Caco-2 (cell line): ENCODE measurements at regions not wholly inside any gene's neighbourhood (a gene's known extent, or its start where the extent isn't known, plus 50 kb on each side); places are given as distances from the start of the nearest gene placed in this dataset.

Experiments
- BruUV-seq: library from RNA; stranded (reverse); fragments of 400-500 nt; replicated peaks from 2 replicates; lab custom pipeline; 2021; lab: Mats Ljungman, UMichigan
- CTCF ChIA-PET: fragments of 300-600 bp; sonication (Branson Sonifier 250); formaldehyde crosslinking; loops from one replicate; lab custom pipeline; 2022; ENCODE audit warnings: antibody characterized with exemption; lab: Charles Lee
- POLR2A ChIA-PET: fragments of 300-600 bp; sonication (Branson Sonifier 250); formaldehyde crosslinking; loops from one replicate; lab custom pipeline; 2022; ENCODE audit warnings: antibody characterized with exemption; lab: Charles Lee
- DNase-seq, 2 experiments: peaks; one replicate each; pipeline versions ENCODE4 v3.0.0 to v3.0.0-alpha.2; 2020 to 2022
- H3K27me3 ChIP-seq: replicated peaks from 2 replicates; pipeline ENCODE4 v1.6.0; 2011; ENCODE audit warnings: low read length; ENCODE audit not compliant: control insufficient read depth, insufficient read depth
- H3K36me3 ChIP-seq: 2 replicates; pipeline ENCODE4 v1.5.1; 2011; ENCODE audit warnings: low read length; ENCODE audit not compliant: control insufficient read depth, insufficient read depth
- H3K4me1 ChIP-seq: fragments of 250-450 bp; sonication (Bioruptor Pico); 2 replicates; pipeline ENCODE4 v1.5.1; 2020; ENCODE audit warnings: mild to moderate bottlenecking
- H3K4me3 ChIP-seq: 2 replicates; pipeline ENCODE4 v1.5.1; 2011; ENCODE audit warnings: low read depth, mild to moderate bottlenecking, control low read depth, low read length
- H3K9me3 ChIP-seq: fragments of 250-450 bp; sonication (Bioruptor Pico); 2 replicates; pipeline ENCODE4 v1.5.1; 2020; ENCODE audit warnings: mild to moderate bottlenecking, moderate library complexity
- H3K27ac Mint-ChIP-seq: one replicate; pipeline ENCODE4 v1.8.0; 2022; ENCODE audit warnings: mixed read lengths; ENCODE audit not compliant: unreplicated experiment
- H3K27me3 Mint-ChIP-seq: one replicate; pipeline ENCODE4 v1.8.0; 2022; ENCODE audit warnings: mixed read lengths; ENCODE audit not compliant: insufficient read depth, unreplicated experiment
- H3K36me3 Mint-ChIP-seq: one replicate; pipeline ENCODE4 v1.8.0; 2022; ENCODE audit warnings: mild to moderate bottlenecking, mixed read lengths; ENCODE audit not compliant: insufficient read depth, unreplicated experiment
- H3K4me1 Mint-ChIP-seq: one replicate; pipeline ENCODE4 v1.8.0; 2022; ENCODE audit warnings: low read depth, mixed read lengths; ENCODE audit not compliant: unreplicated experiment
- H3K4me3 Mint-ChIP-seq: one replicate; pipeline ENCODE4 v1.8.0; 2022; ENCODE audit warnings: mild to moderate bottlenecking, moderate library complexity, mixed read lengths; ENCODE audit not compliant: unreplicated experiment
- H3K9me3 Mint-ChIP-seq: one replicate; pipeline ENCODE4 v1.8.0; 2022; ENCODE audit warnings: mixed read lengths; ENCODE audit not compliant: unreplicated experiment
- intact Hi-C: fragments of 100-400 bp; cut with micrococcal nuclease; formaldehyde crosslinking; loops from one replicate; pipeline ENCODE4 v1.10.0; 2022; ENCODE audit not compliant: unreplicated experiment
- TF ChIP-seq, protein P1 (sequence below), 2 experiments: fragments of 200-600 bp in 1 of 2; IDR thresholded peaks; 1 replicate in 1 of 2; 2 replicates in 1 of 2; pipeline versions ENCODE4 v1.5.1 to v1.8.0; 2011 to 2022; ENCODE audit warnings: antibody characterized with exemption in 1 of 2, control low read depth in 1 of 2, inconsistent platforms in 1 of 2, low read depth in 1 of 2, low read length in 1 of 2, mild to moderate bottlenecking in 1 of 2, moderate library complexity in 1 of 2; ENCODE audit not compliant: insufficient read depth in 1 of 2, severe bottlenecking in 1 of 2, unreplicated experiment in 1 of 2

DNA sequence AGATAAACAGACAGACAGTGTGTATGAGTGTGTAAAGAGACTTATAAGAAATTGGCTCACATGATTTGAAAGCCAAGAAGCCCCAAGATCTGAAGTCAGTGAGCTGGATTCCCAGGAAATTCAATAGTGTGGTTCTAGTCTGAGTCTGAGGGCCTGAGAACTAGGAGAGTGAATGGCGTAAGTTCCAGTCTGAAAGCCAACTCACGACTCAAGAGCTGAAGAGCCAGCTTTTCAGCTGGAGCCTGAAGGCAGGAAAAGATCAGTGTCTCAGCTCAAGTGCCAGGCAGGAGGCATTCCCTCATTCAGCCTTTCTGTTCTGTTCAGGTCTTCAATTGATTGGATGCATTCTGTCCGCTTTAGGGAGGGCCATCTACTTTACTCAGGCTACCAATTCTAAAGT lies 257.2 kb downstream of the PLPP3 start:
- no peak for DNase-seq
- H3K27me3 Mint-ChIP-seq = no peaks in the 10 kb centered on the region
- TF ChIP-seq, protein P1, sequence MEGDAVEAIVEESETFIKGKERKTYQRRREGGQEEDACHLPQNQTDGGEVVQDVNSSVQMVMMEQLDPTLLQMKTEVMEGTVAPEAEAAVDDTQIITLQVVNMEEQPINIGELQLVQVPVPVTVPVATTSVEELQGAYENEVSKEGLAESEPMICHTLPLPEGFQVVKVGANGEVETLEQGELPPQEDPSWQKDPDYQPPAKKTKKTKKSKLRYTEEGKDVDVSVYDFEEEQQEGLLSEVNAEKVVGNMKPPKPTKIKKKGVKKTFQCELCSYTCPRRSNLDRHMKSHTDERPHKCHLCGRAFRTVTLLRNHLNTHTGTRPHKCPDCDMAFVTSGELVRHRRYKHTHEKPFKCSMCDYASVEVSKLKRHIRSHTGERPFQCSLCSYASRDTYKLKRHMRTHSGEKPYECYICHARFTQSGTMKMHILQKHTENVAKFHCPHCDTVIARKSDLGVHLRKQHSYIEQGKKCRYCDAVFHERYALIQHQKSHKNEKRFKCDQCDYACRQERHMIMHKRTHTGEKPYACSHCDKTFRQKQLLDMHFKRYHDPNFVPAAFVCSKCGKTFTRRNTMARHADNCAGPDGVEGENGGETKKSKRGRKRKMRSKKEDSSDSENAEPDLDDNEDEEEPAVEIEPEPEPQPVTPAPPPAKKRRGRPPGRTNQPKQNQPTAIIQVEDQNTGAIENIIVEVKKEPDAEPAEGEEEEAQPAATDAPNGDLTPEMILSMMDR (IDR thresholded peaks at IDR 0.05; ENCODE audit: insufficient read depth in 1 of 2, low read depth in 1 of 2, low read length in 1 of 2, severe bottlenecking in 1 of 2, unreplicated experiment in 1 of 2) = no peak
- no peak overlapping the region for H3K4me3 ChIP-seq
- H3K9me3 Mint-ChIP-seq = no peaks in the 10 kb centered on the region
- no peak overlapping the region for H3K27ac Mint-ChIP-seq
- POLR2A ChIA-PET = no interaction called here
- H3K4me1 Mint-ChIP-seq = no peaks in the 10 kb centered on the region
- CTCF ChIA-PET = no interaction called here
- H3K4me1 ChIP-seq = no peaks in the 10 kb centered on the region
- H3K27me3 ChIP-seq = no peaks in the 10 kb centered on the region
- H3K36me3 Mint-ChIP-seq = no peaks in the 10 kb centered on the region
- no peaks in the 10 kb centered on the region for H3K9me3 ChIP-seq
- BruUV-seq = no TSS peak
- no peaks in the 10 kb centered on the region for H3K36me3 ChIP-seq
- intact Hi-C loops = no loop called here
- no peak overlapping the region for H3K4me3 Mint-ChIP-seq

DNA sequence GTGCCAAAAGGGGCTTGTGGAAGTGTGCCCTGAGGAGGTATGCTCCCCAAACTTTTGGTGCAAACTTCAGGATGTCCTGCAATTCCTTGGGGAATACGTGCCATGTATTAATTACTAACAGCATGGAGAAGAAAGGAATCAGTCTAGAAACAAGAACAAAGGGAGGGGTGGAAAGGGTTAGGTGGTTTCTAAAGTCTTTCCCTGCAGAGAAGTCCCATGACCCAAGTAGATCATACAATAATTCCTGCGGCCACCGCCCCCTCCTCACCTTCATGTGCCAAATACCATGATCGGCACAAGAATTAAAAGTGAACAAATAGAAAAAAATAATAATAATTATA lies 258.2 kb downstream of the PLPP3 start:
- ChIA-PET CTCF (no interaction called here), POLR2A (no interaction called here)
- Histone ChIP-seq H3K9me3 (no peaks in the 10 kb centered on the region), H3K4me3 (no peak overlapping the region), H3K27me3 (no peaks in the 10 kb centered on the region), H3K4me1 (no peaks in the 10 kb centered on the region), H3K36me3 (no peaks in the 10 kb centered on the region)
- Mint-ChIP-seq H3K9me3 (no peaks in the 10 kb centered on the region), H3K36me3 (no peaks in the 10 kb centered on the region), H3K4me3 (no peak overlapping the region), H3K4me1 (peaks cover under 1% of the 10 kb centered on the region), H3K27me3 (no peaks in the 10 kb centered on the region), H3K27ac (no peak overlapping the region)
- BruUV-seq = no TSS peak
- DNase-seq = no peak
- intact Hi-C loops = no loop called here
- TF ChIP-seq, protein P1 (IDR thresholded peaks at IDR 0.05; ENCODE audit: insufficient read depth in 1 of 2, low read depth in 1 of 2, low read length in 1 of 2, severe bottlenecking in 1 of 2, unreplicated experiment in 1 of 2) = no peak

DNA sequence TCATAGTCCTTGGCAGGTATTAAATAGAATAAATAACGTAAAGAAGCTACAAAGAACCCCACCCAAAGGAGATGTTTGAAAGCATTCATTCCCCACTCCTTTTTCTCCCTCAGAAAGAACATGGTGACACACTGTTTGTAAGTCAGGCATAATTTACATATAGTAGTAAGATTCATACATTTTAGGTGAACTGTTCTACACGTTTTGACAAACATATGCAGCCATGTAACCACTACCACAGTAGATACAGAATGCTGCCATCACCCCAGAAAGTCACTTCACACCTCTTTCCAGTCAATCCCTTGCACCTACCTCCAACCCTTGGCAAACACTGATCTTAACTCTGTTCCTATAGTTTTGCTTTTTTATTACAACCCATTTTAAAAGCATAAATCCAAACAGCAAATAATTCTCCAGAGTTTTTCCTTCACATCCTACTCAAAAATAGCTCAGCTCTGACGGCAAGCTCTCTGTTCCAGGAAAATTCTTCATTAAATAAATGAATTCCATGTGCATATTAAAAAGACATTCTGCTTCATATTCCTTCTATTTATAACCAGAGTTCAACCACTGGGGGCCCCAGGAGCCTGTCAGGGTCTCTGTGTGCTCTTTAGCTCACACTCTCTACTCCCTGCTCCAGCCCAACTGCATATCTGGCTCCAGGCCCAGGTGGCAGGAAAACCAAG lies 258.8 kb downstream of the PLPP3 start:
- Histone ChIP-seq H3K36me3 (no peaks in the 10 kb centered on the region), H3K4me1 (peaks cover 3% of the 10 kb centered on the region; the same call in 1 of the 2 replicates), H3K27me3 (no peaks in the 10 kb centered on the region), H3K9me3 (no peaks in the 10 kb centered on the region), H3K4me3 (no peak overlapping the region)
- DNase-seq = no peak
- Mint-ChIP-seq H3K4me3 (no peak overlapping the region), H3K27me3 (no peaks in the 10 kb centered on the region), H3K9me3 (no peaks in the 10 kb centered on the region), H3K36me3 (no peaks in the 10 kb centered on the region), H3K27ac (no peak overlapping the region), H3K4me1 (peaks cover 6% of the 10 kb centered on the region)
- BruUV-seq = no TSS peak
- intact Hi-C loops = no loop called here
- TF ChIP-seq, protein P1 (IDR thresholded peaks at IDR 0.05; ENCODE audit: insufficient read depth in 1 of 2, low read depth in 1 of 2, low read length in 1 of 2, severe bottlenecking in 1 of 2, unreplicated experiment in 1 of 2) = no peak
- ChIA-PET POLR2A (no interaction called here), CTCF (no interaction called here)
